ENCODE measurements at regions not wholly inside any gene's neighbourhood (a gene's known extent, or its start where the extent isn't known, plus 50 kb on each side); places are given as distances from the start of the nearest gene placed in this dataset.

DNA sequence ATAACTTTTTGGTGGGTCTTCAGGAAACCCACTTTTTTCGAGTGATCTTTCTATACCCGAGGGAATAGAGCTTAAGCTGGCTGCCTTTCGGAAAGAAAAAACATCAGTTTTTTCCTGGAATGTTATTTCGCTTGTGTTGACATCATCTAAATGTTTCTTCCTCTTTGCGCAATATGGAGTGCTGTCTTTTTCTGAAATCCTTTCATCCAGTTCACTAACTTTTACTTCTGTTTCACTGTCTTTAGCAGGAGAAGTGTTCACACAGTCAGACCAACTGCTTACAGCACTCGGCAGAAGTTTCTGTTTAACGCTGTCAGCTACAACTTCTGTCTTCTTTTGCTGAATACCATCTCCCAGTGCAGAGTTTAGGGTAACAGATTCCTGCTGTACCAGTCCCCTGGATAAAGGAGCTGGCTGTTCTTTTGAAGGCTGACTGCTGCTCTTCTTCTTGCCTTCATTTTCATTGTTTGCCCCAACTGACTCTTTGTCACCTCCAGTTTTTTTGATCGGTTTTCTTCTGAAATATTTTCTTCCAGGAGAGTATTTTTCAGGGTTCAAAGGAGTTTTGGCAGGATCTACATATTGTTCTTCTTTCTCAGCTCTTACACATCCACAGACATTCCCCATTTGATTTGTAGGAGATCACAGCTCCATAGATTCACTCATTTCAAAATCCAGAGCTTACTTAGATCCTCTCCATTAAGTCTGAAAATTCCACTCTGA is 50.0 kb upstream of the DST start (continued):
- TF ChIP-seq, protein P1, sequence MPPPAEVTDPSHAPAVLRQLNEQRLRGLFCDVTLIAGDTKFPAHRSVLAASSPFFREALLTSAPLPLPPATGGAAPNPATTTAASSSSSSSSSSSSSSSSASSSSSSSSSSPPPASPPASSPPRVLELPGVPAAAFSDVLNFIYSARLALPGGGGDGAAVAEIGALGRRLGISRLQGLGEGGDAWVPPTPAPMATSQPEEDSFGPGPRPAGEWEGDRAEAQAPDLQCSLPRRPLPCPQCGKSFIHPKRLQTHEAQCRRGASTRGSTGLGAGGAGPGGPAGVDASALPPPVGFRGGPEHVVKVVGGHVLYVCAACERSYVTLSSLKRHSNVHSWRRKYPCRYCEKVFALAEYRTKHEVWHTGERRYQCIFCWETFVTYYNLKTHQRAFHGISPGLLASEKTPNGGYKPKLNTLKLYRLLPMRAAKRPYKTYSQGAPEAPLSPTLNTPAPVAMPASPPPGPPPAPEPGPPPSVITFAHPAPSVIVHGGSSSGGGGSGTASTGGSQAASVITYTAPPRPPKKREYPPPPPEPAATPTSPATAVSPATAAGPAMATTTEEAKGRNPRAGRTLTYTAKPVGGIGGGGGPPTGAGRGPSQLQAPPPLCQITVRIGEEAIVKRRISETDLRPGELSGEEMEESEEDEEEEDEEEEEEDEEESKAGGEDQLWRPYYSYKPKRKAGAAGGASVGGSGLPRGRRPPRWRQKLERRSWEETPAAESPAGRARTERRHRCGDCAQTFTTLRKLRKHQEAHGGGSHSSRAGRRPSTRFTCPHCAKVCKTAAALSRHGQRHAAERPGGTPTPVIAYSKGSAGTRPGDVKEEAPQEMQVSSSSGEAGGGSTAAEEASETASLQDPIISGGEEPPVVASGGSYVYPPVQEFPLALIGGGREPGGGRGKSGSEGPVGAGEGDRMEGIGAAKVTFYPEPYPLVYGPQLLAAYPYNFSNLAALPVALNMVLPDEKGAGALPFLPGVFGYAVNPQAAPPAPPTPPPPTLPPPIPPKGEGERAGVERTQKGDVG (CRISPR knock-in tag; IDR thresholded peaks at IDR 0.05; ENCODE audit: borderline replicate concordance), result no peak
- TF ChIP-seq ZFP1 (CRISPR knock-in tag; IDR thresholded peaks at IDR 0.05) (no peak), ARNTL (CRISPR knock-in tag; IDR thresholded peaks at IDR 0.05) (peak; percentile 22; the same call in 1 of the 2 replicates), ZNF616 (CRISPR knock-in tag; IDR thresholded peaks at IDR 0.05; ENCODE audit: low read depth) (no peak), ZNF674 (CRISPR knock-in tag; IDR thresholded peaks at IDR 0.05; ENCODE audit: low read depth) (no peak), RARA (CRISPR knock-in tag; IDR thresholded peaks at IDR 0.05) (no peak)
- TF ChIP-seq, protein P2, sequence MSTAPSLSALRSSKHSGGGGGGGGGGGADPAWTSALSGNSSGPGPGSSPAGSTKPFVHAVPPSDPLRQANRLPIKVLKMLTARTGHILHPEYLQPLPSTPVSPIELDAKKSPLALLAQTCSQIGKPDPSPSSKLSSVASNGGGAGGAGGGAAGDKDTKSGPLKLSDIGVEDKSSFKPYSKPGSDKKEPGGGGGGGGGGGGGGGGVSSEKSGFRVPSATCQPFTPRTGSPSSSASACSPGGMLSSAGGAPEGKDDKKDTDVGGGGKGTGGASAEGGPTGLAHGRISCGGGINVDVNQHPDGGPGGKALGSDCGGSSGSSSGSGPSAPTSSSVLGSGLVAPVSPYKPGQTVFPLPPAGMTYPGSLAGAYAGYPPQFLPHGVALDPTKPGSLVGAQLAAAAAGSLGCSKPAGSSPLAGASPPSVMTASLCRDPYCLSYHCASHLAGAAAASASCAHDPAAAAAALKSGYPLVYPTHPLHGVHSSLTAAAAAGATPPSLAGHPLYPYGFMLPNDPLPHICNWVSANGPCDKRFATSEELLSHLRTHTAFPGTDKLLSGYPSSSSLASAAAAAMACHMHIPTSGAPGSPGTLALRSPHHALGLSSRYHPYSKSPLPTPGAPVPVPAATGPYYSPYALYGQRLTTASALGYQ (CRISPR knock-in tag; IDR thresholded peaks at IDR 0.05), result no peak
- TF ChIP-seq, protein P3, sequence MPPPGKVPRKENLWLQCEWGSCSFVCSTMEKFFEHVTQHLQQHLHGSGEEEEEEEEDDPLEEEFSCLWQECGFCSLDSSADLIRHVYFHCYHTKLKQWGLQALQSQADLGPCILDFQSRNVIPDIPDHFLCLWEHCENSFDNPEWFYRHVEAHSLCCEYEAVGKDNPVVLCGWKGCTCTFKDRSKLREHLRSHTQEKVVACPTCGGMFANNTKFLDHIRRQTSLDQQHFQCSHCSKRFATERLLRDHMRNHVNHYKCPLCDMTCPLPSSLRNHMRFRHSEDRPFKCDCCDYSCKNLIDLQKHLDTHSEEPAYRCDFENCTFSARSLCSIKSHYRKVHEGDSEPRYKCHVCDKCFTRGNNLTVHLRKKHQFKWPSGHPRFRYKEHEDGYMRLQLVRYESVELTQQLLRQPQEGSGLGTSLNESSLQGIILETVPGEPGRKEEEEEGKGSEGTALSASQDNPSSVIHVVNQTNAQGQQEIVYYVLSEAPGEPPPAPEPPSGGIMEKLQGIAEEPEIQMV (CRISPR knock-in tag; IDR thresholded peaks at IDR 0.05; ENCODE audit: low read depth), result no peak
- TF ChIP-seq, protein P4, sequence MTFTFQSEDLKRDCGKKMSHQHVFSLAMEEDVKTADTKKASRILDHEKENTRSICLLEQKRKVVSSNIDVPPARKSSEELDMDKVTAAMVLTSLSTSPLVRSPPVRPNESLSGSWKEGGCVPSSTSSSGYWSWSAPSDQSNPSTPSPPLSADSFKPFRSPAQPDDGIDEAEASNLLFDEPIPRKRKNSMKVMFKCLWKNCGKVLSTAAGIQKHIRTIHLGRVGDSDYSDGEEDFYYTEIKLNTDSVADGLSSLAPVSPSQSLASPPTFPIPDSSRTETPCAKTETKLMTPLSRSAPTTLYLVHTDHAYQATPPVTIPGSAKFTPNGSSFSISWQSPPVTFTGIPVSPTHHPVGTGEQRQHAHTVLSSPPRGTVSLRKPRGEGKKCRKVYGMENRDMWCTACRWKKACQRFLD (CRISPR knock-in tag; IDR thresholded peaks at IDR 0.05; ENCODE audit: borderline replicate concordance), result no peak
- TF ChIP-seq, protein P5, sequence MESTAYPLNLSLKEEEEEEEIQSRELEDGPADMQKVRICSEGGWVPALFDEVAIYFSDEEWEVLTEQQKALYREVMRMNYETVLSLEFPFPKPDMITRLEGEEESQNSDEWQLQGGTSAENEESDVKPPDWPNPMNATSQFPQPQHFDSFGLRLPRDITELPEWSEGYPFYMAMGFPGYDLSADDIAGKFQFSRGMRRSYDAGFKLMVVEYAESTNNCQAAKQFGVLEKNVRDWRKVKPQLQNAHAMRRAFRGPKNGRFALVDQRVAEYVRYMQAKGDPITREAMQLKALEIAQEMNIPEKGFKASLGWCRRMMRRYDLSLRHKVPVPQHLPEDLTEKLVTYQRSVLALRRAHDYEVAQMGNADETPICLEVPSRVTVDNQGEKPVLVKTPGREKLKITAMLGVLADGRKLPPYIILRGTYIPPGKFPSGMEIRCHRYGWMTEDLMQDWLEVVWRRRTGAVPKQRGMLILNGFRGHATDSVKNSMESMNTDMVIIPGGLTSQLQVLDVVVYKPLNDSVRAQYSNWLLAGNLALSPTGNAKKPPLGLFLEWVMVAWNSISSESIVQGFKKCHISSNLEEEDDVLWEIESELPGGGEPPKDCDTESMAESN (CRISPR knock-in tag; conservative IDR thresholded peaks at IDR 0.05), result 0 out of 2 replicates have a peak, but pooled peaks have one; percentile 30
- TF ChIP-seq, protein P6, sequence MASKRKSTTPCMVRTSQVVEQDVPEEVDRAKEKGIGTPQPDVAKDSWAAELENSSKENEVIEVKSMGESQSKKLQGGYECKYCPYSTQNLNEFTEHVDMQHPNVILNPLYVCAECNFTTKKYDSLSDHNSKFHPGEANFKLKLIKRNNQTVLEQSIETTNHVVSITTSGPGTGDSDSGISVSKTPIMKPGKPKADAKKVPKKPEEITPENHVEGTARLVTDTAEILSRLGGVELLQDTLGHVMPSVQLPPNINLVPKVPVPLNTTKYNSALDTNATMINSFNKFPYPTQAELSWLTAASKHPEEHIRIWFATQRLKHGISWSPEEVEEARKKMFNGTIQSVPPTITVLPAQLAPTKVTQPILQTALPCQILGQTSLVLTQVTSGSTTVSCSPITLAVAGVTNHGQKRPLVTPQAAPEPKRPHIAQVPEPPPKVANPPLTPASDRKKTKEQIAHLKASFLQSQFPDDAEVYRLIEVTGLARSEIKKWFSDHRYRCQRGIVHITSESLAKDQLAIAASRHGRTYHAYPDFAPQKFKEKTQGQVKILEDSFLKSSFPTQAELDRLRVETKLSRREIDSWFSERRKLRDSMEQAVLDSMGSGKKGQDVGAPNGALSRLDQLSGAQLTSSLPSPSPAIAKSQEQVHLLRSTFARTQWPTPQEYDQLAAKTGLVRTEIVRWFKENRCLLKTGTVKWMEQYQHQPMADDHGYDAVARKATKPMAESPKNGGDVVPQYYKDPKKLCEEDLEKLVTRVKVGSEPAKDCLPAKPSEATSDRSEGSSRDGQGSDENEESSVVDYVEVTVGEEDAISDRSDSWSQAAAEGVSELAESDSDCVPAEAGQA (IDR thresholded peaks at IDR 0.05; ENCODE audit: low read depth), result no peak
- TF ChIP-seq, protein P6 (CRISPR knock-in tag; IDR thresholded peaks at IDR 0.05; ENCODE audit: borderline replicate concordance), result no peak

Measured in HepG2 (cell line).